ENCODE measurements at regions not wholly inside any gene's neighbourhood (a gene's known extent, or its start where the extent isn't known, plus 50 kb on each side); places are given as distances from the start of the nearest gene placed in this dataset.

DNA sequence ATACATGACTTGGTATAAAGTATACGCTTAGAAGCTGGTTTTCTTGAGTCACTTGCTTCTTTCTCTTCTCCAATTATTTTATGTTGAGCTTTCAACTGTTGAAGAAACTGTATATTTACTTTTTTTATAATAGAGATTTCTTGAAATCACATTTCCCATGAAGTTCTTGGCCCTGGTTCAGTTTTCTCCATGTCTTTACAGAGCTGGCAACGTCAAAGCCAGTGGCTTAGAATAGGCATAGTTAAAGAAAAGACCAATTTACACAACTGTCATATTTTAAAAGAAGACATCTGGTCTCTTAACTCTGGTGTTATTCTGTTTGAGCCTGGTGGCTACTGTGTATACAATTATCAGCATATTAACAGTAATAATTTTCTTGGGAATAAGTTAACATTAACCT is 1249.3 kb downstream of the CDH12 start:
- Histone ChIP-seq H3K9me3 (ENCODE audit: severe bottlenecking) (no peaks in the 10 kb centered on the region), H3K36me3 (ENCODE audit: low read depth) (no peaks in the 10 kb centered on the region), H3K27ac (ENCODE audit: poor library complexity, severe bottlenecking) (no peak overlapping the region), H3K4me1 (ENCODE audit: insufficient read depth, poor library complexity, severe bottlenecking) (no peaks in the 10 kb centered on the region), H3K4me3 (ENCODE audit: severe bottlenecking) (no peak overlapping the region), H3K27me3 (ENCODE audit: insufficient read depth, poor library complexity, severe bottlenecking) (no peaks in the 10 kb centered on the region)
- TF ChIP-seq, protein P1, sequence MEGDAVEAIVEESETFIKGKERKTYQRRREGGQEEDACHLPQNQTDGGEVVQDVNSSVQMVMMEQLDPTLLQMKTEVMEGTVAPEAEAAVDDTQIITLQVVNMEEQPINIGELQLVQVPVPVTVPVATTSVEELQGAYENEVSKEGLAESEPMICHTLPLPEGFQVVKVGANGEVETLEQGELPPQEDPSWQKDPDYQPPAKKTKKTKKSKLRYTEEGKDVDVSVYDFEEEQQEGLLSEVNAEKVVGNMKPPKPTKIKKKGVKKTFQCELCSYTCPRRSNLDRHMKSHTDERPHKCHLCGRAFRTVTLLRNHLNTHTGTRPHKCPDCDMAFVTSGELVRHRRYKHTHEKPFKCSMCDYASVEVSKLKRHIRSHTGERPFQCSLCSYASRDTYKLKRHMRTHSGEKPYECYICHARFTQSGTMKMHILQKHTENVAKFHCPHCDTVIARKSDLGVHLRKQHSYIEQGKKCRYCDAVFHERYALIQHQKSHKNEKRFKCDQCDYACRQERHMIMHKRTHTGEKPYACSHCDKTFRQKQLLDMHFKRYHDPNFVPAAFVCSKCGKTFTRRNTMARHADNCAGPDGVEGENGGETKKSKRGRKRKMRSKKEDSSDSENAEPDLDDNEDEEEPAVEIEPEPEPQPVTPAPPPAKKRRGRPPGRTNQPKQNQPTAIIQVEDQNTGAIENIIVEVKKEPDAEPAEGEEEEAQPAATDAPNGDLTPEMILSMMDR (IDR thresholded peaks at IDR 0.05; ENCODE audit: poor library complexity, severe bottlenecking): no peak
- ATAC-seq (ENCODE audit: low read depth): no peak
- DNase-seq (ENCODE audit: low spot score): no peak

DNA sequence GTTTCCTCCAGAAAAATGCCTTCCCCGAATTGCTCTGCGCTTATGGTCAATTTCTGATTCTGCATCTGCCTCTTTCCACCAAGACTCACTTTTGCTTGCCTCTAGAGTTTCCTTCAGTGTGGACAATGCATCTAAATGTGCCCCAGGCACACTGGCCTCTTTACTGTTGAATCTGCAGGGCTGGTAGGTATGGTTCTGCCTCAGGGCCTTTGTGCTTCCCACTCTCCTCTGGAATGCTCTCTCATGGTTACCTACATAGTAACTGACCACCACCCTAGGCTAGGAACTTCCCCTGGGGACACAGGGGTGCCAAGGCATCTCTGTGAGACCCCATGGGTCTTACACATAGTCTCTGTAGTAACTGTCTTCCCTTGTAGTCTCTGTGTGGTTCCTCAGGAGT is 1258.6 kb downstream of the CDH12 start:
- TF ChIP-seq, protein P1 (IDR thresholded peaks at IDR 0.05; ENCODE audit: poor library complexity, severe bottlenecking): no peak
- no peak for ATAC-seq (ENCODE audit: low read depth)

DNA sequence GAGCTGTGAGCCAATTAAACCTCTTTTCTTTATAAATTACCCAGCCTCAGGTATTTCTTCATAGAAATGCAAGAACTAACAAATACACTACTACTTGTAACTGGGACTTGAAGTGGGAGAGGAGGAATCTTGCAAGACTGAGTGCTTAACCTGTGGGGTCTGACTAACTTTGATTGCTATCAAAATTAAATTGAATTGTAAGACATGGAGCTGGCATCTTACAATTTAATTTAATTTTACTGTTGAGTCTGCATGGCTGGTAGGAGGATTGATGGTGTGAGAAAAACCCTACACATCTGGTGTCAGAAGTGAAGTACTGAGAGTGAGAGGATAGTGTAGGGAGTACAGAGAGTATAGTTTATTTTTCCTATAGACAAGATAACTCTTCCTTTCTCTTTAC is 1259.9 kb downstream of the CDH12 start:
- Histone ChIP-seq H3K36me3 (ENCODE audit: low read depth) (no peaks in the 10 kb centered on the region), H3K4me1 (ENCODE audit: insufficient read depth, poor library complexity, severe bottlenecking) (no peaks in the 10 kb centered on the region), H3K27ac (ENCODE audit: poor library complexity, severe bottlenecking) (no peak overlapping the region), H3K9me3 (ENCODE audit: severe bottlenecking) (no peaks in the 10 kb centered on the region), H3K27me3 (ENCODE audit: insufficient read depth, poor library complexity, severe bottlenecking) (no peaks in the 10 kb centered on the region), H3K4me3 (ENCODE audit: severe bottlenecking) (no peak overlapping the region)
- DNase-seq (ENCODE audit: low spot score): no peak
- TF ChIP-seq, protein P1 (IDR thresholded peaks at IDR 0.05; ENCODE audit: poor library complexity, severe bottlenecking): no peak
- no peak for ATAC-seq (ENCODE audit: low read depth)

More for the DNA sequence above, 1258.6 kb downstream of the CDH12 start:
- no peaks in the 10 kb centered on the region for H3K36me3 ChIP-seq (ENCODE audit: low read depth)
- no peak overlapping the region for H3K27ac ChIP-seq (ENCODE audit: poor library complexity, severe bottlenecking)
- no peaks in the 10 kb centered on the region for H3K27me3 ChIP-seq (ENCODE audit: insufficient read depth, poor library complexity, severe bottlenecking)
- no peak overlapping the region for H3K4me3 ChIP-seq (ENCODE audit: severe bottlenecking)
- H3K9me3 ChIP-seq (ENCODE audit: severe bottlenecking): no peaks in the 10 kb centered on the region
- H3K4me1 ChIP-seq (ENCODE audit: insufficient read depth, poor library complexity, severe bottlenecking): no peaks in the 10 kb centered on the region
- DNase-seq (ENCODE audit: low spot score): no peak

DNA sequence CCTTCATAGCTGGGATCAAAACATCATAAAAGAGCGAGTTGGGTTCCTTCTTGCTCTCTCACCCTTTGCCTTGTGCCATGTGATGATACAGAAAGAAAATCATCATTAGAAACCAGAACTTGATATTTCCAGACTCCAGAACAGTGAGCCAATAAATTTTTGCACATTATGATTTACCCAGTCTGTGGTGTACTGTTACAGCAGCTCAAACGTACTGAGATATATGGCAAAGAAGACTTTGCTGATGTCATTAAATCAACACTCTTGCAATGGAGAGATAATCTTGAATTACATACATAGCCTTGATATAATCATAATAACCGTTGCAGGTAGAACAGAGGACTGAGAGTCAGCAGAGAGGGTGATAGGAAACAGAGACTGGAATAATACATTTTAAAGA is 1271.6 kb downstream of the CDH12 start:
- Histone ChIP-seq H3K27ac (ENCODE audit: poor library complexity, severe bottlenecking) (no peak overlapping the region), H3K36me3 (ENCODE audit: low read depth) (no peaks in the 10 kb centered on the region), H3K4me3 (ENCODE audit: severe bottlenecking) (no peak overlapping the region), H3K27me3 (ENCODE audit: insufficient read depth, poor library complexity, severe bottlenecking) (no peaks in the 10 kb centered on the region), H3K9me3 (ENCODE audit: severe bottlenecking) (no peaks in the 10 kb centered on the region), H3K4me1 (ENCODE audit: insufficient read depth, poor library complexity, severe bottlenecking) (no peaks in the 10 kb centered on the region)
- ATAC-seq (ENCODE audit: low read depth) (no peak), DNase-seq (ENCODE audit: low spot score) (no peak)
- TF ChIP-seq, protein P1 (IDR thresholded peaks at IDR 0.05; ENCODE audit: poor library complexity, severe bottlenecking): no peak

DNA sequence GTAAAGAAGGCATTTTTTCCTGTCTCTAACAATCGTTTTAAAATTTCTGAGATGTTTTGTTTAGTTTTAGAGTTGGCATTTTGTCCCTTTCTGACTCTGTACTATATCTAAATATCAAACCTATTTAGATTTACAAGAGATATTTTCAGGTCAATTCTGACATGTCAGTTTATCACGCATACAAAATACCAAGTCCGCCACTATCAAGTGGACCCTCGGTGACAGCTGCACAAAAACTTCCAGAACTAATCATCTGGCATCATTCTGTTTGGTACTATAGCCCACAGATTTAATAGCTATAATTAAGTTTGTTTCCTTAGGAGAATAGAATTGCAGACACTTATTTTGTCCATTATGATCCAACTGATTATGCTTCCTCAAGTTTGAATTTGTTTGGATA is 1278.2 kb downstream of the CDH12 start:
- Histone ChIP-seq H3K27ac (ENCODE audit: poor library complexity, severe bottlenecking) (no peak overlapping the region), H3K4me1 (ENCODE audit: insufficient read depth, poor library complexity, severe bottlenecking) (no peaks in the 10 kb centered on the region), H3K36me3 (ENCODE audit: low read depth) (no peaks in the 10 kb centered on the region), H3K4me3 (ENCODE audit: severe bottlenecking) (no peak overlapping the region), H3K9me3 (ENCODE audit: severe bottlenecking) (no peaks in the 10 kb centered on the region), H3K27me3 (ENCODE audit: insufficient read depth, poor library complexity, severe bottlenecking) (no peaks in the 10 kb centered on the region)
- ATAC-seq (ENCODE audit: low read depth): no peak
- TF ChIP-seq, protein P1 (IDR thresholded peaks at IDR 0.05; ENCODE audit: poor library complexity, severe bottlenecking): no peak
- no peak for DNase-seq (ENCODE audit: low spot score)

Data from RWPE2 (cell line).